SU-DHL-6 (cell line): ENCODE measurements at regions not wholly inside any gene's neighbourhood (a gene's known extent, or its start where the extent isn't known, plus 50 kb on each side); places are given as distances from the start of the nearest gene placed in this dataset.
"Not testable (repeated sequence)": the region's sequence is repeated elsewhere in the genome, so short reads cannot be mapped to it uniquely, and the experiment has no call there.

Source experiments
- H2AFZ ChIP-seq: fragments of 200-600 bp; sonication (generic); 2 replicates; pipeline ENCODE4 v1.6.1; 2014; ENCODE audit warnings: low read depth, mild to moderate bottlenecking, moderate library complexity, mixed read lengths, antibody characterized with exemption, low read length; ENCODE audit not compliant: severe bottlenecking
- H3F3A ChIP-seq: fragments of 200-600 bp; shearing (Covaris generic); 2 replicates; pipeline ENCODE4 v1.6.0; 2016; ENCODE audit warnings: antibody characterized with exemption, mild to moderate bottlenecking; ENCODE audit not compliant: insufficient read depth
- H3K27ac ChIP-seq: fragments of 200-600 bp; sonication (generic); 2 replicates; pipeline ENCODE4 v1.5.1; 2016; ENCODE audit warnings: low read depth, mild to moderate bottlenecking, low read length, moderate library complexity, mixed read lengths
- H3K27me3 ChIP-seq: fragments of 200-600 bp; sonication (generic), shearing (Covaris generic); 2 replicates; pipeline ENCODE4 v1.6.0; 2014; ENCODE audit warnings: mild to moderate bottlenecking, low read length
- H3K36me3 ChIP-seq: fragments of 200-600 bp; sonication (generic); 2 replicates; pipeline ENCODE4 v1.6.1; 2014; ENCODE audit warnings: mild to moderate bottlenecking, low read length, mixed read lengths
- H3K4me2 ChIP-seq: fragments of 300-600, 200-600 bp; shearing (Covaris generic), sonication (generic); 2 replicates; pipeline ENCODE4 v1.6.0; 2014; ENCODE audit warnings: low read length, low read depth, mild to moderate bottlenecking; ENCODE audit not compliant: poor library complexity, severe bottlenecking
- H3K4me3 ChIP-seq: fragments of 200-600 bp; sonication (generic); 2 replicates; pipeline ENCODE4 v1.5.1; 2014; ENCODE audit warnings: antibody characterized with exemption, low read length, mild to moderate bottlenecking, mixed read lengths; ENCODE audit not compliant: insufficient read depth, poor library complexity, severe bottlenecking
- H3K79me2 ChIP-seq: fragments of 200-600 bp; sonication (generic); 2 replicates; pipeline ENCODE4 v1.6.1; 2014; ENCODE audit warnings: mild to moderate bottlenecking, low read length, moderate library complexity; ENCODE audit not compliant: insufficient read depth
- H3K9ac ChIP-seq: fragments of 200-600 bp; sonication (generic); 2 replicates; pipeline ENCODE4 v1.7.0; 2014; ENCODE audit warnings: mild to moderate bottlenecking, low read length
- H3K9me2 ChIP-seq: fragments of 200-600 bp; sonication (generic); replicated peaks from 2 replicates; pipeline ENCODE4 v1.6.1; 2014; ENCODE audit warnings: low read length; ENCODE audit not compliant: insufficient read depth
- H3K9me3 ChIP-seq: fragments of 200-600 bp; sonication (generic); 2 replicates; pipeline ENCODE4 v1.6.1; 2014; ENCODE audit warnings: low read length, mixed read lengths; ENCODE audit not compliant: insufficient read depth
- H4K20me1 ChIP-seq: fragments of 200-600 bp; sonication (generic); 2 replicates; pipeline ENCODE4 v1.6.1; 2014; ENCODE audit warnings: low read depth, mild to moderate bottlenecking, antibody characterized with exemption, low read length, moderate library complexity, mixed read lengths
- CTCF ChIP-seq: fragments of 200-600 bp; sonication (generic); IDR thresholded peaks from one replicate; pipeline ENCODE4 v1.5.1; 2017; ENCODE audit warnings: antibody characterized with exemption, mild to moderate bottlenecking, low read length, moderate library complexity; ENCODE audit not compliant: insufficient read depth, poor library complexity, severe bottlenecking
- EZH2phosphoT487 ChIP-seq: fragments of 200-600 bp; sonication (generic), shearing (Covaris generic); conservative IDR thresholded peaks from 2 replicates; pipeline ENCODE4 v1.6.1; 2018; ENCODE audit warnings: mild to moderate bottlenecking, antibody characterized with exemption, low read length, moderate library complexity, mixed read lengths

- Histone ChIP-seq H3K27me3 (no peaks in the 10 kb centered on the region), H3K9ac (no peak overlapping the region), H3K4me3 (no peak overlapping the region), H3K27ac (no peak overlapping the region), H3K9me2 (no peaks in the 10 kb centered on the region), H3K36me3 (no peaks in the 10 kb centered on the region), H3K4me2 (no peak overlapping the region), H2AFZ (no peak overlapping the region), H4K20me1 (no peaks in the 10 kb centered on the region), H3K79me2 (no peaks in the 10 kb centered on the region), H3F3A (no peaks in the 10 kb centered on the region), H3K9me3 (no peaks in the 10 kb centered on the region)
- no peak for TF ChIP-seq CTCF
- TF ChIP-seq EZH2phosphoT487: no peak
Measured at GRCh38 chr5:28957450-28957849, 1919.1 kb upstream of the CDH9 start.

DNA sequence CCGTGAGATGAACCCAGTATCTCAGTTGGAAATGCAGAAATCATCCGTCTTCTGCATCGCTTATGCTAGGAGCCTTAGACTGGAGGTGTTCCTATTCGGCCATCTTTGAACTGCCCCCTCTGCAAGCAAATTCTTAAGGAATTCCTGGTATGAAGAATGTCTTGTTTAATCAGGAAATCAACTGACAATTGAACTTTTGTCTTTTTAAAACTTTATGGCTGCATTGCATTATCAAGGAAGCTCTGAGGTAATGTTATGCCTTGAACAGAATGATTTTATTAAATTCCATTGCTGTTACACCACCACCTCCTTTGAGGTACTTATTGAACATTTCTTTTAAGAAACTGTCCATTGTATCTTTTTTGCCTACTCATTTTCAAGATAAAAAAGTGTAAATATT, 1915.7 kb upstream of the CDH9 start:
- H3K9me3 ChIP-seq: no peaks in the 10 kb centered on the region
- no peaks in the 10 kb centered on the region for H4K20me1 ChIP-seq
- no peaks in the 10 kb centered on the region for H3K79me2 ChIP-seq
- no peaks in the 10 kb centered on the region for H3K9me2 ChIP-seq
- H3K27ac ChIP-seq: no peak overlapping the region
- no peak overlapping the region for H3K4me2 ChIP-seq
- no peak overlapping the region for H2AFZ ChIP-seq
- H3K9ac ChIP-seq: no peak overlapping the region
- H3K27me3 ChIP-seq: no peaks in the 10 kb centered on the region
- H3K36me3 ChIP-seq: no peaks in the 10 kb centered on the region
- no peaks in the 10 kb centered on the region for H3F3A ChIP-seq
- no peak overlapping the region for H3K4me3 ChIP-seq
- TF ChIP-seq CTCF (no peak), EZH2phosphoT487 (no peak)

DNA sequence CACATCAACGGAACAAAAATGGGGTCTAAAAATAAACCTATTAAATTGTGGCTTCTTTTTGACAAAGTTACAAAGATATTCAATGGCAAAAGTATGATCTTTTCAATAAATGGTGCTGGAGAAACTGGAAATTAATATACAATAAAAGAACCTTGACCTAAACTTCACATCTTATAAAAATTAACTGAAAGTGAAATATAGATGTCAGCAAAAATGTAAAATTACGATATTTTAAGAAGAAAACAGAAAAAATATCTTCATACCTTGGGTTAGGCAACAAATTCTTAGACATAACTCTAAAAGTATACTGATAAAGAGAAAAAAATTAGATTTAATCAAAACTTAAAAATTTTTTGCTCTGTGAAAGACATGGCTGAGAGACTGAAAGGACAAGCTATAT, 1909.5 kb upstream of the CDH9 start:
- TF ChIP-seq EZH2phosphoT487 (no peak), CTCF (no peak)
- H2AFZ ChIP-seq: peak overlapping the region; percentile 51

GRCh38 chr5:28945859-28946258, 1907.5 kb upstream of the CDH9 start:
- H3K27me3 ChIP-seq: no peaks in the 10 kb centered on the region
- no peak overlapping the region for H2AFZ ChIP-seq
- TF ChIP-seq CTCF (no peak), EZH2phosphoT487 (no peak)
- H3K36me3 ChIP-seq: no peaks in the 10 kb centered on the region
- no peaks in the 10 kb centered on the region for H3F3A ChIP-seq
- no peak overlapping the region for H3K4me2 ChIP-seq
- no peaks in the 10 kb centered on the region for H3K79me2 ChIP-seq
- no peak overlapping the region for H3K4me3 ChIP-seq
- no peaks in the 10 kb centered on the region for H4K20me1 ChIP-seq
- no peaks in the 10 kb centered on the region for H3K9me2 ChIP-seq
- no peak overlapping the region for H3K9ac ChIP-seq
- H3K27ac ChIP-seq: no peak overlapping the region
- no peaks in the 10 kb centered on the region for H3K9me3 ChIP-seq

More for the DNA sequence above, 1909.5 kb upstream of the CDH9 start:
- Histone ChIP-seq H3K27ac (no peak overlapping the region), H3K9me3 (no peaks in the 10 kb centered on the region), H3K27me3 (no peaks in the 10 kb centered on the region), H3K9ac (no peak overlapping the region), H3K4me2 (no peak overlapping the region), H3K4me3 (no peak overlapping the region), H3K9me2 (no peaks in the 10 kb centered on the region), H4K20me1 (no peaks in the 10 kb centered on the region), H3K79me2 (no peaks in the 10 kb centered on the region), H3F3A (no peaks in the 10 kb centered on the region), H3K36me3 (no peaks in the 10 kb centered on the region)

DNA sequence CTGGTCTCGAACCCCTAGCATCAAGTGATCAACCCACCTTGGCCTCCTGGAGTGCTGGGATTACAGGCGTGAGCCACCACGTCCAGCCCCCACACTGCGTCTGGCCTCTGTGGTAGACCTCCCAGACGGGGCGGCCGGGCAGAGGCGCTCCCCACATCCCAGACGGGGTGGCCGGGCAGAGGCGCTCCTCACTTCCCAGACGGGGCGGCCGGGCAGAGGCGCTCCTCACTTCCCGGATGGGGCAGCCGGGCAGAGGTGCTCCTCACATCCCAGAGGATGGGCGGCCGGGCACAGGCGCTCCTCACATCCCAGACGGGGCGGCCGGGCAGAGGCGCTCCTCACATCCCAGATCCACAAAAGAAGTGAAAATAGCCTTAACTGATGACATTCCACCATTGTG, 1891.0 kb upstream of the CDH9 start:
- not testable (repeated sequence) for H3K9me2 ChIP-seq, H3K27ac ChIP-seq, H3K9me3 ChIP-seq, H3K4me3 ChIP-seq, H3K27me3 ChIP-seq, H3K79me2 ChIP-seq, H4K20me1 ChIP-seq, H3K36me3 ChIP-seq, H2AFZ ChIP-seq, H3K9ac ChIP-seq, H3K4me2 ChIP-seq, H3F3A ChIP-seq
